ENCODE measurements at regions not wholly inside any gene's neighbourhood (a gene's known extent, or its start where the extent isn't known, plus 50 kb on each side); places are given as distances from the start of the nearest gene placed in this dataset.

DNA sequence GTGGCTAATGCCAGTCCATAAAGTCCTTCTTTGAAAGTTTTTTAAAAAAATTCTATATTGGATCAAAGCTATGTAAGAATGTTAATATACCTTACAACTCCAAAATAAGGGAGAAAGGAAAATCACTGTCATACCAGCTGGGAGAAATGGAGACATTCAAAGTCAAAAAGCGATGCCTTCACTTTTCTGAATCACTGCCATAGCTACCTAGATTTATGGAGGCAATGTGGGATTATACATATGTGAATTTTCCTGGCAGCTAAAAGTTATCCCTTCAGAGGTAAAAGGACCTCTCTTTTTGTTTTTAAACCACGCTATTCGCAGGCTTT, 59.6 kb upstream of the PDE3B start:
- no peak for TF ChIP-seq POLR2A (IDR thresholded peaks at IDR 0.05)
- TF ChIP-seq, protein P1, sequence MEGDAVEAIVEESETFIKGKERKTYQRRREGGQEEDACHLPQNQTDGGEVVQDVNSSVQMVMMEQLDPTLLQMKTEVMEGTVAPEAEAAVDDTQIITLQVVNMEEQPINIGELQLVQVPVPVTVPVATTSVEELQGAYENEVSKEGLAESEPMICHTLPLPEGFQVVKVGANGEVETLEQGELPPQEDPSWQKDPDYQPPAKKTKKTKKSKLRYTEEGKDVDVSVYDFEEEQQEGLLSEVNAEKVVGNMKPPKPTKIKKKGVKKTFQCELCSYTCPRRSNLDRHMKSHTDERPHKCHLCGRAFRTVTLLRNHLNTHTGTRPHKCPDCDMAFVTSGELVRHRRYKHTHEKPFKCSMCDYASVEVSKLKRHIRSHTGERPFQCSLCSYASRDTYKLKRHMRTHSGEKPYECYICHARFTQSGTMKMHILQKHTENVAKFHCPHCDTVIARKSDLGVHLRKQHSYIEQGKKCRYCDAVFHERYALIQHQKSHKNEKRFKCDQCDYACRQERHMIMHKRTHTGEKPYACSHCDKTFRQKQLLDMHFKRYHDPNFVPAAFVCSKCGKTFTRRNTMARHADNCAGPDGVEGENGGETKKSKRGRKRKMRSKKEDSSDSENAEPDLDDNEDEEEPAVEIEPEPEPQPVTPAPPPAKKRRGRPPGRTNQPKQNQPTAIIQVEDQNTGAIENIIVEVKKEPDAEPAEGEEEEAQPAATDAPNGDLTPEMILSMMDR (IDR thresholded peaks at IDR 0.05) = no peak
